Lower lobe of right lung (tissue), 2 donors: ENCODE measurements at regions not wholly inside any gene's neighbourhood (a gene's known extent, or its start where the extent isn't known, plus 50 kb on each side); places are given as distances from the start of the nearest gene placed in this dataset.

Experiments used
- ATAC-seq, 2 donors: fragments of 200-7000 bp; cut with Tn5 transposase; one replicate each; pipeline ENCODE4 v1.9.1; 2020 to 2022; ENCODE audit warnings: mild to moderate bottlenecking in 2 of 2, moderate library complexity in 2 of 2
- DNase-seq: peaks from one replicate; pipeline ENCODE4 v3.0.0-alpha.2; 2020
- H3K27ac ChIP-seq: fragments of 200-600 bp; one replicate; pipeline ENCODE4 v1.8.0; 2022
- H3K27me3 ChIP-seq: fragments of 200-600 bp; one replicate; pipeline ENCODE4 v1.8.0; 2022; ENCODE audit warnings: low read depth
- H3K36me3 ChIP-seq: fragments of 200-600 bp; one replicate; pipeline ENCODE4 v1.8.0; 2022; ENCODE audit warnings: mild to moderate bottlenecking
- H3K4me1 ChIP-seq: fragments of 200-600 bp; one replicate; pipeline ENCODE4 v1.8.0; 2022
- H3K4me3 ChIP-seq: fragments of 200-600 bp; one replicate; pipeline ENCODE4 v1.8.0; 2022; ENCODE audit warnings: mild to moderate bottlenecking
- H3K9me3 ChIP-seq: fragments of 200-600 bp; one replicate; pipeline ENCODE4 v1.8.0; 2022
- intact Hi-C: fragments of 100-400 bp; cut with DNase I; formaldehyde crosslinking; loops from one replicate; pipeline ENCODE4 v1.11.0; 2022
- TF ChIP-seq, protein P1 (sequence below): fragments of 200-600 bp; IDR thresholded peaks from one replicate; pipeline ENCODE4 v1.8.0; 2022; ENCODE audit warnings: antibody characterized with exemption, mild to moderate bottlenecking
- donor health status: DM: no; HTN: yes; CAD: no; lungs with severe emphysema.

DNA sequence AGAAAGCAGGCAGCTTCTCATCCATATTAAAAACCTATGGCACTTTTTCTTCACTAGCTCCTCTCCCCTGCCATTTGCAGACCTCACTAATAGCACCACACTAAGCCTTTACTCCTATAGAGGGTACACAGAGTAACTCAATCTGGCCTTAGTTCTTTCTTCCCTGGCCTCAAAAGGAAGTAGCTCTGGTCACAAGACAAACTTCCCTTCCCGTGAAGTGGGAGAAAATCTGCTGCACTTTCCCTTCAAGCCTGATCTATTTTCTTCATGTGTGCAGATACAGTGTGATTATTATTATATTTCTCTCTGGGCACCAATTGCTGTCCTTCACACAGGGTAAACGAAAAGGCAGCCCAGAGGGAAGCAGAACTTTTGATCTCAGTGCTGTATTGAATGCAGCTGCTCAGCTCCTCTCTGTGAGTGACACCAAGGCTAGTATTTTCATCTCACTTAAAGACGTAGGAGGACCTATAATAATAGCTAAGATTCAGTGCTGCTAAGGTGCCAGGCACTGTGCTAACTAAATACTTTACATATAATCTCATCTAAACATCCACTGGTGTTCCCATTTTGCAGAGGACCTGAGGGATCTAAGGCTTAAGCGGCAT lies 61.9 kb upstream of the RASGRP1 start:
- Histone ChIP-seq H3K36me3 (no peaks in the 10 kb centered on the region), H3K27ac (no peak overlapping the region), H3K4me1 (peaks cover 10% of the 10 kb centered on the region), H3K4me3 (no peak overlapping the region), H3K27me3 (no peaks in the 10 kb centered on the region), H3K9me3 (no peaks in the 10 kb centered on the region)
- DNase-seq: no peak
- no peak for ATAC-seq
- intact Hi-C loops: no loop called here
- TF ChIP-seq, protein P1, sequence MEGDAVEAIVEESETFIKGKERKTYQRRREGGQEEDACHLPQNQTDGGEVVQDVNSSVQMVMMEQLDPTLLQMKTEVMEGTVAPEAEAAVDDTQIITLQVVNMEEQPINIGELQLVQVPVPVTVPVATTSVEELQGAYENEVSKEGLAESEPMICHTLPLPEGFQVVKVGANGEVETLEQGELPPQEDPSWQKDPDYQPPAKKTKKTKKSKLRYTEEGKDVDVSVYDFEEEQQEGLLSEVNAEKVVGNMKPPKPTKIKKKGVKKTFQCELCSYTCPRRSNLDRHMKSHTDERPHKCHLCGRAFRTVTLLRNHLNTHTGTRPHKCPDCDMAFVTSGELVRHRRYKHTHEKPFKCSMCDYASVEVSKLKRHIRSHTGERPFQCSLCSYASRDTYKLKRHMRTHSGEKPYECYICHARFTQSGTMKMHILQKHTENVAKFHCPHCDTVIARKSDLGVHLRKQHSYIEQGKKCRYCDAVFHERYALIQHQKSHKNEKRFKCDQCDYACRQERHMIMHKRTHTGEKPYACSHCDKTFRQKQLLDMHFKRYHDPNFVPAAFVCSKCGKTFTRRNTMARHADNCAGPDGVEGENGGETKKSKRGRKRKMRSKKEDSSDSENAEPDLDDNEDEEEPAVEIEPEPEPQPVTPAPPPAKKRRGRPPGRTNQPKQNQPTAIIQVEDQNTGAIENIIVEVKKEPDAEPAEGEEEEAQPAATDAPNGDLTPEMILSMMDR: no peak

DNA sequence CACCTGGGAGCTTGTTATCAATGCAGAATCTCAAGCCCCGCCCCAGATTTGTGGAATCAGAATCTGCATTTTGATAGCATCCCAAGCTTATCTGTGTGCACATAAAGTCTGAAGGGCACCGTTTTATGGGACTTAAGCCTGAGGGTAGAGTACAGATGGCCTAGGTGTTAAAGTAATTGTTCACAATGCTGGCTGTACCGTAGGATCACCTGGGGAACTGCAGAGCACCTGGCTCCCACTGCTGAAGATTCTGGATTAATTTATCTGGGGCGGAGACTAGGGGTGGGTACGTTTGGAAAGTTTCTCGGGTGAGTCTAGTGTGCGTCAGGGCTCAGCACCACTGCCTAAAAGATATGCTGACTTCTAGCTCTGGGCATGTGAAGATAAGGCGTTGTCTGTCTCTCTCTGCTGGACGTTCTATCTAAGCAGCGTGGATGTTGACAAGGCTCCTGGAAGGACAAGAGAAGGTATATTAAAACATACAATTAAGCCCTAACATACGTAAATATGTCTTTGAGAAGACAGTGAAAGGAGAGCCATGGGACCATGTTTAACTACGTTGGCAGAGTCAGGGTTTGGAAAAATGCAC lies 63.2 kb upstream of the RASGRP1 start:
- H3K4me3 ChIP-seq: no peak overlapping the region
- ATAC-seq (no peak), DNase-seq (no peak)
- intact Hi-C loops: no loop called here
- H3K27me3 ChIP-seq: no peaks in the 10 kb centered on the region
- no peaks in the 10 kb centered on the region for H3K9me3 ChIP-seq
- H3K36me3 ChIP-seq: no peaks in the 10 kb centered on the region
- H3K4me1 ChIP-seq: peaks cover 10% of the 10 kb centered on the region
- H3K27ac ChIP-seq: no peak overlapping the region
- TF ChIP-seq, protein P1: no peak

DNA sequence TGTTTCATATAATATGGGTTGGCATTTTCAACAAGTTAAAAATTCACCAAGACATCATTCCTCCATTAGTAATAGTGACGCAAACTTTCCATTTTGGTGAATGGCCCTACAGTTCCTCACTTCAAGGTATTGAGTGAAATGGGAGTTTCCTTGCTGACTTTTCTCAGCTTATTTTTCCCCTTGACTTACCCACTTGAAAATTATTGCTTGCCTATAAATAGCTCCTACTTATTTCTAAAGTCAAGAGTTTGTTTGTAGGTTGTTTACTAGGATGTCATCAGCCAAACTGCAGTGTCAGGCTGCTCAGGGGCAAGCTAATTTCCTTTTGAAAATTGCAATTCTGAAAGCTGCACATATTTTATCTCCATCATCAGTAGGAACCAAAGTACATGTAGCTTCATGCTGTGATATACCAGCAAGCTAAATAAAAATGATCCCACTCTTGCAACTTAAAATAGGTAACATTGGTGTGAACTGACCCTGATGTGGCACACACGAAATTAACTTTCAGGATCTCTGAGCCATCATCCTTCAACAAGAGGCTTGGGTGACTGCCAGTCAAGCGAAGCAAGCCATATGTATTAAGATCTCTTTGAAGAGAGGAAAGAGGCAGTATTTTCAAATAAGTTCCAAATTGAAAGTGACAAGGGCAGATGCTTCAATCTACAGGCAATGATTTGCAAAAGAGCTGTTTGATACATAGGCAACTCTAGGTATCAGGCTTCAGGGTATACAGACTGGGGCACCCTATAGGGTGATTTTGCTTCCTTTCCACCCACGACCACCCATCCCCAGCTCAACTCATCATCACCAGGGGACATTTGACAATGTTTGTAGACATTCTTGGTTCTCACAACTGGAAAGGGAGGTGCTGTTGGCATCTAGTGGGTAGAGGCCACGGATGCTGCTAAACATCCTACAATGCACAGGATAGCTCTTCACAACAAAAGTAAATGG lies 66.8 kb upstream of the RASGRP1 start:
- DNase-seq (no peak), ATAC-seq (no peak)
- TF ChIP-seq, protein P1: no peak
- intact Hi-C loops: no loop called here
- Histone ChIP-seq H3K4me3 (no peak overlapping the region), H3K27me3 (no peaks in the 10 kb centered on the region), H3K9me3 (no peaks in the 10 kb centered on the region), H3K36me3 (no peaks in the 10 kb centered on the region), H3K4me1 (no peaks in the 10 kb centered on the region), H3K27ac (no peak overlapping the region)

DNA sequence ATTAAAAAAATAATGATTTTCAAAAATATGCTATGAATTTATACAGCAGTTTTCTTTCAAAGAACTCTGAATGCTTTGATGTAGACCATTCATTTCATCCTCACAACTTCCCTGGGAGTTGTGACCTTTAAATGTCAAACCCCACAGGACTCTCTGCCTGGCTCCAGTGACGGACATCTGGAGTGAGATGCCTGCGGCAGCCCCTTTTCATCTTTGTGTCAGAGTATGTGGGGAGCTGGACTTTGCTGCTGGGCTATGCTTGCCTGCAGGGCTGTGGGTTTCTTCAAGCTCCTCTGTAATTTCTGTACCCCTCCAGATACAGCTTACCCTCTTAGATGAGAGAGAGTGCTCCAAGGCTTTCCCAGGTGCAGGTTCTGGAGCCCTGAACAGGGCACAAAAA lies 70.6 kb upstream of the RASGRP1 start:
- no peaks in the 10 kb centered on the region for H3K36me3 ChIP-seq
- H3K27me3 ChIP-seq: no peaks in the 10 kb centered on the region
- H3K4me1 ChIP-seq: no peaks in the 10 kb centered on the region
- no peaks in the 10 kb centered on the region for H3K9me3 ChIP-seq
- DNase-seq: no peak
- TF ChIP-seq, protein P1: no peak
- no peak overlapping the region for H3K4me3 ChIP-seq
- ATAC-seq: no peak
- intact Hi-C loops: no loop called here
- no peak overlapping the region for H3K27ac ChIP-seq

DNA sequence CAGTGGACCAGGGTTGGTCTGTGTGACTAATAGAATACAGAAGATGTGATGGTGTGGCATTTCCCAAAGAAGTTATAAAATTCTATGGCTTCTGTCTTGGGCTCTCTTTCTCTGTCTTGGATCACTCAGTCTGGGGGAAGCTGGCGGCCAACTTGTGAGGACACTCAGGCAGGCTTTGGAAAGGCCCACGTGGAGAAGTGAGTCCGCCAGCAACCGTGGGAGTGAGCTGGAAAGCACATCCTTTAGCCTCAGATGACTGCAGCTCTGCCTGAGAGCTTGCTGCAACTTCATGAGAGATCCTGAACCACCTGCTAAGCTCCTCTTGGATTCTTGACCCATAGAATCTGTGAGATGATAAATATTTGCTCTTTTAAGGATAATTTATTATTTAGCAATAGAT lies 72.0 kb upstream of the RASGRP1 start:
- no peak overlapping the region for H3K4me3 ChIP-seq
- no peaks in the 10 kb centered on the region for H3K27me3 ChIP-seq
- no peak overlapping the region for H3K27ac ChIP-seq
- DNase-seq: no peak
- H3K36me3 ChIP-seq: no peaks in the 10 kb centered on the region
- H3K4me1 ChIP-seq: no peaks in the 10 kb centered on the region
- H3K9me3 ChIP-seq: no peaks in the 10 kb centered on the region
- TF ChIP-seq, protein P1: no peak
- intact Hi-C loops: no loop called here
- no peak for ATAC-seq
